NCI-H526 treated with DMSO at 0.1 percent for 48 hours (cell line): ENCODE measurements at regions not wholly inside any gene's neighbourhood (a gene's known extent, or its start where the extent isn't known, plus 50 kb on each side); places are given as distances from the start of the nearest gene placed in this dataset.

ENCODE experiments used
- DNase-seq: peaks from one replicate; lab custom pipeline; 2025; lab: John Stamatoyannopoulos, UW

DNA sequence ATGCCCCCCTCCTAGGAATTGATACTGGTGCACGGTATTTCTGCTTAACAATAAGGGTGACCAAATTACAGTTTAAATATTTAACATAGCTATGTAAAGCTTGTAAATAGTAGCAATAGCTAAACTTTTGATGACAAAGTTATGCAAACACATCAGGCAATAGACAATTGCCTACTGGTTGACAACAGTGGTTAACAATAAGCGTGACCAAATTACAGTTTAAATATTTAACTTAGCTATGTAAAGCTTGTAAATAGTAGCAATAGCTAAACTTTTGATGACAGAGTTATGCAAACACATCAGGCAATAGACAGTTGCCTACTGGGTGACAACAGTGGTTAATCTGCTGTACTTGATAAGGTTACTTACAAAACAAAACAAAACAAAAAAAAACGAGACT, 886.5 kb upstream of the FLRT2 start:
- peak; percentile 23 for DNase-seq

DNA sequence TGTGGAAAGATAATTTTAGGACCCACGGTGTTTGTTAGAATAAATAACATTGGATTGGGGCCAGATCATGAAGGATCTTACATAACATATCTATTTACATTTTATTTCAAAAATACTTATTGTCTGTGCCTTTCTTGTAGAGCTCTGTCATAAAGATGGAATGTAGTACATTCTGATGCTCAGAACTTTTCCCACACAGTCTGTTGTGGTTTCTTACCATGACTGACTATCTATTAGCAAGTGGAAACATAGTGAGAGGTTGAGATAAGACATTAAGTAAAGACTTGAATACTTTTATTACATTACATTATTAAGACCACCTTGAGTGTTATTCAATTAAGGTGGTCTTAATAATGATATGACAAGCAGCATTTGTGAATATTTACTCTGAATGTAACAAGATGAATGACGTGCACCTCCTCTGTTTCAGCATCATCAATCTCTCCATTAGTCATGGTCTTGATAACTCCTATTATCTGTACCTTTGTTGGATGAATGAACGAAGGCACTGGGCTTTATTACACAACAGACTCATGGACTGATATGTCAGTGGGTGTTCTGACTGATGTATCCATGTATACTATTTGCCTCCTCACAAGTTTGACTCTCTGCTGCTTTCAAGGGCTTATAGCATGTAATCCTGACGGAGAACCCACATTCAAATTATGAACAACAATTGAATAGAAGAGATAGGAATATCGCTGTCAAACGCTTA, 883.0 kb upstream of the FLRT2 start:
- DNase-seq = no peak

GRCh38 chr14:84655014-84655413, 874.9 kb upstream of the FLRT2 start:
- DNase-seq = no peak

DNA sequence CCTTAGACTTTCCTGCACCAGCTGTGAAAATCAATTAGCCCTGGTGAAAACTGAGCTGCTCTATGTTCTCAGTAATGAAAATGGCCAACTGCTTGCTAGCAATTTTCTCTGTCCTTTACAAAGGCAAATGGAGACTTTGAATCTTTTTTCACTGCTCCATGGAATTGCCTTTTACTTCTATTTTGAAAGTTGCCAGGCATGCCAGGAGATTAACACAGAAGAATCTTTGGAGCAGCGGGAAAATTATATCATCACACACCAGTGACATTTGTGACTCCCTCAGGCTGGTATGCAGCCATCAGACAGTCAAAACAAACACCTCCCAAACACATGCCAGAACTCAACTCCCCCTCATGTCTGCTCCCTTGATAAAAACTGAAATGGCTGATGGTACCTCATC, 872.0 kb upstream of the FLRT2 start:
- DNase-seq = no peak

- DNase-seq = no peak
Measured at GRCh38 chr14:84670796-84671195, 859.1 kb upstream of the FLRT2 start.

- DNase-seq = no peak
Measured at GRCh38 chr14:84671776-84672175, 858.2 kb upstream of the FLRT2 start.

DNA sequence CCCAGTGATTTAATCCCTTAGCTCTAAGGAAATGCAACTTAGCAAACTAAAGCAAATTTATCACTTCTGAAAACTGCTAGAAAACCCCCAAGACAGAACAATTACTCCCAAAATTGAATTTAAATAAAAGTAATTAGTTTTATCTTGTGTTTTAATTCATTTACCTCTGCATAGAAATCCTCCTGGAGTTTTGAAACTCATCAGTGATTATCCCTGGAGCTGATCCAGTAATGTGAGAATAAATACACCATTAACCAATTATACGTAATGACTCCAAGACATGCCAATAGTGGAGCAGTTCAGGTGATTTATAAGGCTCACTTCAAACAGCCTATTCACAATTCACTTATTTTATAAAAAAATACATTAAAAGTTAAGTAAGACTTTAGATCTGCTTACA, 855.3 kb upstream of the FLRT2 start:
- no peak for DNase-seq

DNA sequence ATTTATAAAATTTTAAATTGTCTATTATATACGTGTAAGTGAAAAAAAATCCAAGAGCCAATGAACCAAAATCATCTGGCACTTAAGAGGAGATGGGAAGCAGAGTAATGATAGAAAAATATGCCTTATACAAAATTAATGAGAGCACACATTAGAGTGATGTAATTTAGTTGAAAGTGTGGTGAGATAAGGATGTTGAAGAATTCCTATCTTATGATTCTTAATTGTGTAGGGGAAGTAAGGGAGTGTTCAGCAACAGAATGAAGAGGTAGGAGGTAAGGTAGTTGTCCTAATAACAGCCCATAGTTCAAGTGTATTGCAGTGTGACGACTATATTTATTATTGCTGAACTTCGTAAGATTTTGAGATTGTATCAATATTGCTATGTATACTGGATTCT, 843.4 kb upstream of the FLRT2 start:
- no peak for DNase-seq

GRCh38 chr14:84688297-84689025, 841.5 kb upstream of the FLRT2 start:
- DNase-seq = no peak

GRCh38 chr14:84694161-84694560, 835.8 kb upstream of the FLRT2 start:
- DNase-seq = no peak

GRCh38 chr14:84704601-84705000, 825.3 kb upstream of the FLRT2 start:
- DNase-seq = no peak

DNA sequence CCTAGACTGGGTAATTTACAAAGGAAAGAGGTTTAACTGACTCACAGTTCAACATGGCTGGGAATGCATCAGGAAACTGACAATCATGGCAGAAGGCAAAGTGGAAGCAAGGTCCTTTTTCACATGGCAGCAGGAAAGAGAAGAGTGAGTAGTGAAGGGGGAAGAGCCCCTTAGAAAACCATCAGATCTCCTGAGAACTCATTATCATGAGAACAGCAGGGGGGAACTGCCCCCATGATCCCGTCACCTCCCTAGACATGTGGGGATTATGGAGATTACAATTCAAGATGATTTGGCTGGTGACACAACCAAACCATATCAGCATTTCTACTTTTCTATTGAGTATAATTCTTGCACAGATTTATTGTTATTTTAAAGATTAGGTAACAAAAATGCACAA, 822.1 kb upstream of the FLRT2 start:
- no peak for DNase-seq

DNA sequence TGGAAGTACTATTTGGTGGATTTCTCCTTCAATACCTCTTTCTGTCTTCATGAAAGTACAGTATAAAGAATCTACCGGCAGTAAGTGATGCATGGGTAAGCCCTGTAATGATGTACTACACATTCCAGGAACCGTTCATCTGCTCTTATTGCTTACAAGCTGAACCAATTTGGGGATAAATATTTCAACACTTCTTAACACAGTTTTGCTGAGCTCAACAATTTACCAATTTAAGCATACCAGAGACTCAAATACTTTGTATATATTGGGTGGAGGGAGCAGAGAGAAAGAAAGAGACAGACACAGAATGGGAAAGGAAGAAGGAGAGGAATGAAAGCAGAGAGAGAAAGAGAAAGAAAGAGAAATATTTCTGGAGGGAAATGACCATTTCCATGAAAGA, 821.1 kb upstream of the FLRT2 start:
- DNase-seq = no peak

DNA sequence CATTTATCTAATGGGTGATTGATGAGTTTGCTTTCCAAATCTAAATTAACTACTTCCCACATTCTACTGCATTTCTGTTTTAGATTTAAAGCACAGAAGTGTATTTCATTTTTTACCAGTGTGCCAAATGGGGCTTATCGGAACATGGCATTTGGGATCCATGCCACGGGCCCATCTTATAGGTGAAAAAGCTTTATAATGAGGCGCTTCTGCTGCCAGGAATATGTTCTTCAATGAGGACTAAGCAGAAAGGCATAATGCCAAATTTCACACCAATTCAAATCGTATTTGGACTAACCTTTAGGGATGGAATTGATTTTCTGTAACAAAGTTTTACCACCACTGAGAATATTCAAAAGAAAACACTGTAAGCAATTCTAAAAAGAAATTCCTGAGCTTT, 803.5 kb upstream of the FLRT2 start:
- DNase-seq = no peak

GRCh38 chr14:84749191-84749955, 780.6 kb upstream of the FLRT2 start:
- DNase-seq = no peak

GRCh38 chr14:84750284-84750683, 779.7 kb upstream of the FLRT2 start:
- DNase-seq = no peak

- no peak for DNase-seq
Measured at GRCh38 chr14:84750763-84751554, 779.0 kb upstream of the FLRT2 start.

DNA sequence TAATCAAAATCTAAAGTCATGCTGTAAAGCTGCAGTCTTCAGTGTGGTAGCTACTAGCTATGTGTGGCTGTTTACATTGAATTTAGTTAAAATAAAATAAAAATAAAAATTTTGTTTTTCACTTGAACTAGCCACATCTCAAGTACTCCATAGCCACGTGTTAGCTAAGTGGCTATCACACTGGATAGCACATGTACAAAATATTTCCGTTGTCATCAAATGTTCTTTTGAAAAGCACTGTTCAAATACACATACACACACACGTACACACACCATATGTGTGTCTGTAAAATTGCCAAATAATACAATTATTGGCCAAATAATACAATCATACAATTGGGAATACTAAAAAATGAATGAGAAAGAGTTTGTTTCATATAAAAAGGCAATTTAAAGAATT, 778.2 kb upstream of the FLRT2 start:
- no peak for DNase-seq

GRCh38 chr14:84760489-84761126, 769.3 kb upstream of the FLRT2 start:
- DNase-seq = no peak

GRCh38 chr14:84767434-84767833, 762.5 kb upstream of the FLRT2 start:
- no peak for DNase-seq

DNA sequence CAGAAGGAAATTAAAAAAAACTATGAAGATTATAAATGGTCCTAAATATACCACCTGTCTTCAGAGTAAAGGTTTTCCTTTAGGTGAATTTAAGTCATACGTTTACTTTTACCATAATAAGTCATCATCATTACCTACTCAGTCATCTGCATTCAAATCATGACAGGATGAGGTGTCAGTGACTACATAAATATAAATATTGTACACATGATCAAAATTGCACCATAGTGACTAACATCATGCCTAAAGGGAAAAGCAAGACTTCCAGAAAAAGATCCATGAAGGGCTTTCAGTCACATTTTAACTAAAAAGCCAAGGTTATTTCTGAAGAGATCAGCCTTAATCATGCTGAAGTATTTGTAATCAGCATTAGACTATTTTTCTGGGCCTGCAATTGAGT, 759.9 kb upstream of the FLRT2 start:
- no peak for DNase-seq

DNA sequence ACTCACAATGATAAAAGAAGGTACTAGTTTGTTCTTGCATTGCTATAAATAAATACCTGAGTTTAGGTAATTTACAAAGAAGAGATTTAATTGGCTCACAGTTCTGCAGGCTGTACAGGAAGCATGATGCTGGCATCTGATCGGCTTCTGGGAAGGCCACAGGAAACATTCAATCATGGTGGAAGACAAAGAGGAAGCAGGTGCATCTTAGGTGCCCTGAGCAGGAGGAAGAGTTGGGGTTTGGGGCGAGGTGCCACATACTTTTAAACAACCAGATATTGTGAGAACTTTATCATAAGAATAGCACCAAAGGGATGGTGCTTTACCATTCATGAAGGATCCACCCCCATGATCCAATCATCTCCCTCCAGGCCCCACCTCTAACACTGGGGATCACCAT, 752.6 kb upstream of the FLRT2 start:
- no peak for DNase-seq
